MM.1S (cell line): ENCODE measurements at regions not wholly inside any gene's neighbourhood (a gene's known extent, or its start where the extent isn't known, plus 50 kb on each side); places are given as distances from the start of the nearest gene placed in this dataset.

Experiments used
- CTCF ChIP-seq: fragments of 300-600 bp; sonication (generic); IDR thresholded peaks from 2 replicates; pipeline ENCODE4 v1.5.1; 2016; ENCODE audit warnings: antibody characterized with exemption, low read length, mixed read lengths
- EZH2phosphoT487 ChIP-seq: fragments of 300-600 bp; sonication (generic); IDR thresholded peaks from 2 replicates; pipeline ENCODE4 v1.6.1; 2018; ENCODE audit warnings: antibody characterized with exemption, low read length

- no peak for TF ChIP-seq CTCF
- TF ChIP-seq EZH2phosphoT487: no peak
These were observed 622.4 kb downstream of the MATN1 start for GRCh38 chr1:30101016-30101415.
